ENCODE measurements at regions not wholly inside any gene's neighbourhood (a gene's known extent, or its start where the extent isn't known, plus 50 kb on each side); places are given as distances from the start of the nearest gene placed in this dataset.

- in situ Hi-C loops (cut with HindIII; ENCODE audit: low pct_unique_long_range_greater_than_20kb, low sequenced_read_pairs): no loop called here
- no peak for DNase-seq (ENCODE audit: low read depth)
Observed at GRCh38 chr10:108688314-108688713, 1235.0 kb downstream of the XPNPEP1 start.

GRCh38 chr10:108685863-108686531 is 1237.3 kb downstream of the XPNPEP1 start:
- in situ Hi-C loops (cut with HindIII; ENCODE audit: low pct_unique_long_range_greater_than_20kb, low sequenced_read_pairs): no loop called here
- no peak for DNase-seq (ENCODE audit: low read depth)

- in situ Hi-C loops (cut with HindIII; ENCODE audit: low pct_unique_long_range_greater_than_20kb, low sequenced_read_pairs): no loop called here
- no peak for DNase-seq (ENCODE audit: low read depth)
Observed at GRCh38 chr10:108684431-108684830, 1238.9 kb downstream of the XPNPEP1 start.

- in situ Hi-C loops (cut with HindIII; ENCODE audit: low pct_unique_long_range_greater_than_20kb, low sequenced_read_pairs): no loop called here
- DNase-seq (ENCODE audit: low read depth): no peak
Observed at GRCh38 chr10:108673741-108674140, 1249.6 kb downstream of the XPNPEP1 start.

- in situ Hi-C loops (cut with HindIII; ENCODE audit: low pct_unique_long_range_greater_than_20kb, low sequenced_read_pairs): no loop called here
- DNase-seq (ENCODE audit: low read depth): no peak
Observed at GRCh38 chr10:108663587-108663986, 1259.7 kb downstream of the XPNPEP1 start.

- DNase-seq (ENCODE audit: low read depth): no peak
- in situ Hi-C loops (cut with HindIII; ENCODE audit: low pct_unique_long_range_greater_than_20kb, low sequenced_read_pairs): no loop called here
Observed at GRCh38 chr10:108662975-108663374, 1260.3 kb downstream of the XPNPEP1 start.

- DNase-seq (ENCODE audit: low read depth): no peak
- in situ Hi-C loops (cut with HindIII; ENCODE audit: low pct_unique_long_range_greater_than_20kb, low sequenced_read_pairs): no loop called here
Observed at GRCh38 chr10:108655057-108655456, 1268.3 kb downstream of the XPNPEP1 start.

GRCh38 chr10:108653531-108653930 is 1269.8 kb downstream of the XPNPEP1 start:
- in situ Hi-C loops (cut with HindIII; ENCODE audit: low pct_unique_long_range_greater_than_20kb, low sequenced_read_pairs): no loop called here
- no peak for DNase-seq (ENCODE audit: low read depth)

- DNase-seq (ENCODE audit: low read depth): no peak
- in situ Hi-C loops (cut with HindIII; ENCODE audit: low pct_unique_long_range_greater_than_20kb, low sequenced_read_pairs): no loop called here
Observed at GRCh38 chr10:108639010-108639409, 1284.3 kb downstream of the XPNPEP1 start.

GRCh38 chr10:108638225-108638624 is 1285.1 kb downstream of the XPNPEP1 start:
- no peak for DNase-seq (ENCODE audit: low read depth)
- in situ Hi-C loops (cut with HindIII; ENCODE audit: low pct_unique_long_range_greater_than_20kb, low sequenced_read_pairs): no loop called here

- in situ Hi-C loops (cut with HindIII; ENCODE audit: low pct_unique_long_range_greater_than_20kb, low sequenced_read_pairs): no loop called here
Observed at GRCh38 chr10:108633046-108633445, 1290.3 kb downstream of the XPNPEP1 start.

GRCh38 chr10:108632144-108632543 is 1291.2 kb downstream of the XPNPEP1 start:
- in situ Hi-C loops (cut with HindIII; ENCODE audit: low pct_unique_long_range_greater_than_20kb, low sequenced_read_pairs): no loop called here
- no peak for DNase-seq (ENCODE audit: low read depth)

More at GRCh38 chr10:108633046-108633445, 1290.3 kb downstream of the XPNPEP1 start:
- DNase-seq (ENCODE audit: low read depth): no peak

- in situ Hi-C loops (cut with HindIII; ENCODE audit: low pct_unique_long_range_greater_than_20kb, low sequenced_read_pairs): no loop called here
- no peak for DNase-seq (ENCODE audit: low read depth)
Observed at GRCh38 chr10:108631332-108631731, 1292.0 kb downstream of the XPNPEP1 start.

- in situ Hi-C loops (cut with HindIII; ENCODE audit: low pct_unique_long_range_greater_than_20kb, low sequenced_read_pairs): no loop called here
- no peak for DNase-seq (ENCODE audit: low read depth)
Observed at GRCh38 chr10:108629834-108630233, 1293.5 kb downstream of the XPNPEP1 start.

GRCh38 chr10:108624052-108624451 is 1299.3 kb downstream of the XPNPEP1 start:
- in situ Hi-C loops (cut with HindIII; ENCODE audit: low pct_unique_long_range_greater_than_20kb, low sequenced_read_pairs): no loop called here
- no peak for DNase-seq (ENCODE audit: low read depth)

- in situ Hi-C loops (cut with HindIII; ENCODE audit: low pct_unique_long_range_greater_than_20kb, low sequenced_read_pairs): no loop called here
- no peak for DNase-seq (ENCODE audit: low read depth)
Observed at GRCh38 chr10:108620821-108621534, 1302.3 kb downstream of the XPNPEP1 start.

GRCh38 chr10:108616559-108617285 is 1306.6 kb downstream of the XPNPEP1 start:
- in situ Hi-C loops (cut with HindIII; ENCODE audit: low pct_unique_long_range_greater_than_20kb, low sequenced_read_pairs): no loop called here
- DNase-seq (ENCODE audit: low read depth): no peak

- in situ Hi-C loops (cut with HindIII; ENCODE audit: low pct_unique_long_range_greater_than_20kb, low sequenced_read_pairs): no loop called here
Observed at GRCh38 chr10:108615576-108616320, 1307.6 kb downstream of the XPNPEP1 start.

GRCh38 chr10:108612485-108612884 is 1310.8 kb downstream of the XPNPEP1 start:
- in situ Hi-C loops (cut with HindIII; ENCODE audit: low pct_unique_long_range_greater_than_20kb, low sequenced_read_pairs): no loop called here
- DNase-seq (ENCODE audit: low read depth): no peak

More at GRCh38 chr10:108615576-108616320, 1307.6 kb downstream of the XPNPEP1 start:
- DNase-seq (ENCODE audit: low read depth): no peak
